Fibroblast of lung (primary cell): ENCODE measurements at regions not wholly inside any gene's neighbourhood (a gene's known extent, or its start where the extent isn't known, plus 50 kb on each side); places are given as distances from the start of the nearest gene placed in this dataset.

ENCODE experiments used
- DNase-seq, 2 donors: peaks; one replicate each; pipeline versions ENCODE4 v3.0.0 to v3.0.0-alpha.2; 2010; ENCODE audit warnings: low read depth in 2 of 2
- H2AFZ ChIP-seq: 2 replicates; pipeline ENCODE4 v1.5.1; 2012; ENCODE audit warnings: low read length, control low read depth, inconsistent platforms
- H3K27ac ChIP-seq: 2 replicates; pipeline ENCODE4 v1.5.1; 2011; ENCODE audit warnings: low read length, control low read depth; ENCODE audit not compliant: insufficient read depth
- H3K27me3 ChIP-seq: 2 replicates; pipeline ENCODE4 v1.5.1; 2011; ENCODE audit warnings: mild to moderate bottlenecking, low read length; ENCODE audit not compliant: control insufficient read depth, insufficient read depth
- H3K36me3 ChIP-seq: 2 replicates; pipeline ENCODE4 v1.5.1; 2011; ENCODE audit warnings: low read length; ENCODE audit not compliant: control insufficient read depth, insufficient read depth
- H3K4me1 ChIP-seq: 2 replicates; pipeline ENCODE4 v1.5.1; 2011; ENCODE audit warnings: low read length; ENCODE audit not compliant: control insufficient read depth, insufficient read depth; ENCODE audit errors: extremely low read depth
- H3K4me2 ChIP-seq: 2 replicates; pipeline ENCODE4 v1.5.1; 2011; ENCODE audit warnings: low read length, control low read depth; ENCODE audit not compliant: insufficient read depth; ENCODE audit errors: extremely low read depth
- H3K4me3 ChIP-seq, 4 experiments: fragments of 200-600 bp in 1 of 4; sonication (generic) in 1 of 4; replicated peaks in 1 of 4; 2 replicates each; pipeline ENCODE4 v1.5.1; 2011 to 2016; ENCODE audit warnings: low read length in 4 of 4, low read depth in 3 of 4, mild to moderate bottlenecking in 3 of 4, control low read depth in 2 of 4, inconsistent platforms in 1 of 4, mixed read lengths in 1 of 4; ENCODE audit not compliant: insufficient read depth in 1 of 4; ENCODE audit errors: control extremely low read depth in 1 of 4
- H3K79me2 ChIP-seq: 2 replicates; pipeline ENCODE4 v1.5.1; 2012; ENCODE audit warnings: mild to moderate bottlenecking, low read length, inconsistent platforms; ENCODE audit not compliant: control insufficient read depth, insufficient read depth
- H3K9ac ChIP-seq: 2 replicates; pipeline ENCODE4 v1.5.1; 2011; ENCODE audit warnings: mild to moderate bottlenecking, low read length, control low read depth; ENCODE audit not compliant: insufficient read depth
- H3K9me3 ChIP-seq: 2 replicates; pipeline ENCODE4 v1.5.1; 2012; ENCODE audit warnings: low read depth, low read length; ENCODE audit not compliant: control insufficient read depth, insufficient read depth
- H4K20me1 ChIP-seq: 2 replicates; pipeline ENCODE4 v1.5.1; 2011; ENCODE audit warnings: low read length; ENCODE audit not compliant: control insufficient read depth, insufficient read depth; ENCODE audit errors: extremely low read depth
- EZH2 ChIP-seq: IDR thresholded peaks from 2 replicates; pipeline ENCODE4 v1.5.1; 2012; ENCODE audit warnings: low read length, control low read depth, mild to moderate bottlenecking; ENCODE audit errors: missing control alignments
- TF ChIP-seq, protein P1 (sequence below), 2 donors: IDR thresholded peaks in 1 of 2; conservative IDR thresholded peaks in 1 of 2; 1 replicate in 1 of 2; 2 replicates in 1 of 2; pipeline ENCODE4 v1.5.1; 2011 to 2012; ENCODE audit warnings: low read length in 2 of 2, control low read depth in 1 of 2, inconsistent platforms in 1 of 2, low read depth in 1 of 2, mild to moderate bottlenecking in 1 of 2

GRCh38 chr1:238485057-238485911, 594.6 kb upstream of the ZP4 start:
- no peaks in the 10 kb centered on the region for H3K79me2 ChIP-seq
- TF ChIP-seq, protein P1, sequence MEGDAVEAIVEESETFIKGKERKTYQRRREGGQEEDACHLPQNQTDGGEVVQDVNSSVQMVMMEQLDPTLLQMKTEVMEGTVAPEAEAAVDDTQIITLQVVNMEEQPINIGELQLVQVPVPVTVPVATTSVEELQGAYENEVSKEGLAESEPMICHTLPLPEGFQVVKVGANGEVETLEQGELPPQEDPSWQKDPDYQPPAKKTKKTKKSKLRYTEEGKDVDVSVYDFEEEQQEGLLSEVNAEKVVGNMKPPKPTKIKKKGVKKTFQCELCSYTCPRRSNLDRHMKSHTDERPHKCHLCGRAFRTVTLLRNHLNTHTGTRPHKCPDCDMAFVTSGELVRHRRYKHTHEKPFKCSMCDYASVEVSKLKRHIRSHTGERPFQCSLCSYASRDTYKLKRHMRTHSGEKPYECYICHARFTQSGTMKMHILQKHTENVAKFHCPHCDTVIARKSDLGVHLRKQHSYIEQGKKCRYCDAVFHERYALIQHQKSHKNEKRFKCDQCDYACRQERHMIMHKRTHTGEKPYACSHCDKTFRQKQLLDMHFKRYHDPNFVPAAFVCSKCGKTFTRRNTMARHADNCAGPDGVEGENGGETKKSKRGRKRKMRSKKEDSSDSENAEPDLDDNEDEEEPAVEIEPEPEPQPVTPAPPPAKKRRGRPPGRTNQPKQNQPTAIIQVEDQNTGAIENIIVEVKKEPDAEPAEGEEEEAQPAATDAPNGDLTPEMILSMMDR (conservative IDR thresholded peaks at IDR 0.05 in 1 of 2, IDR thresholded peaks at IDR 0.05 in 1 of 2; ENCODE audit: low read depth in 1 of 2, low read length in 2 of 2) = no peak
- TF ChIP-seq EZH2 = no peak
- no peak overlapping the region for H3K4me2 ChIP-seq
- H3K4me1 ChIP-seq = no peaks in the 10 kb centered on the region
- H2AFZ ChIP-seq = no peak overlapping the region
- no peaks in the 10 kb centered on the region for H3K27me3 ChIP-seq
- no peak overlapping the region for H3K9ac ChIP-seq
- no peaks in the 10 kb centered on the region for H3K9me3 ChIP-seq
- H3K36me3 ChIP-seq = no peaks in the 10 kb centered on the region
- DNase-seq = peak; percentile 18 to 45
- H3K27ac ChIP-seq = no peak overlapping the region
- no peaks in the 10 kb centered on the region for H4K20me1 ChIP-seq
- H3K4me3 ChIP-seq = peak overlapping the region in 1 of 4 experiments; percentile 8

DNA sequence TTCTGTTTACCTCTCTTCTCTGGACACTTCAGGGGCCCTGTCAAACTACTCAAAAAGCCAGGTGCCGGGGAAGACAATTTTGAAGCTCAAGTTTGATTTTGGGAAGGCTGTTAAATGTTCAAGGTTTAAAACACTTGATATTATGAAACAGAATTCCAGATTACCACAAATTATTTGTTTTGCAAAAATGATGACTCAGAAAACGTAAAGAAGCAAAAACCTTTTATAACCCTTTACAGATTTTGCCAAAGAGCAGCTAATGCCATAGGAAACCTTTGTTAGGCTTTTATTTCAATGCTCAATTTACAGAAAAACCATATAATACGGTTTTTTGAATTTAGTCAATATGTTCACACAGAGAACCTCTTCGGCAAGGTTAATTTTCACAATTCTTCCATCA, 593.4 kb upstream of the ZP4 start:
- Histone ChIP-seq H3K79me2 (no peaks in the 10 kb centered on the region), H4K20me1 (no peaks in the 10 kb centered on the region), H3K9me3 (no peaks in the 10 kb centered on the region), H3K27me3 (no peaks in the 10 kb centered on the region), H3K9ac (no peak overlapping the region), H3K27ac (no peak overlapping the region), H3K4me2 (no peak overlapping the region), H3K4me1 (no peaks in the 10 kb centered on the region), H2AFZ (no peak overlapping the region), H3K4me3 (no peak overlapping the region), H3K36me3 (no peaks in the 10 kb centered on the region)
- TF ChIP-seq, protein P1 (conservative IDR thresholded peaks at IDR 0.05 in 1 of 2, IDR thresholded peaks at IDR 0.05 in 1 of 2; ENCODE audit: low read depth in 1 of 2, low read length in 2 of 2) = no peak
- no peak for TF ChIP-seq EZH2
- DNase-seq = peak; percentile 18 to 47

DNA sequence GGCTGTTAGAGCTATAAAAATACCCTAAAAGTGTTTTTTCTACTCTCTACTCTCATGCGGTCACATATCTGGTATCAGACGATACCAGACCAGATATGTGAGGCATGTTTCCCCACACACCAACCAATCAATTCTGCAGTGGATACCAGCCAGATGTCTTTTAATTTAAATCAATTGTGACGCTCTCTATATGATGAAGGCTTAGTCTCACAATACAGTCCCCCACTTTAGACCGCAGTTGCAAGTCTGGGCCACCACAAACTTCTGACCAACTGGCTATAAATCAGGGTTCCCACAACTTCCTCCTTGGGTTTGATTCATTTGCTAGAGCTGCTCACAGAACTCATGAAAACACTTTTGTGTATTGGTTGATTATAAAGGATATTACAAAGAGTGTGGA, 586.1 kb upstream of the ZP4 start:
- Histone ChIP-seq H3K9ac (no peak overlapping the region), H3K79me2 (no peaks in the 10 kb centered on the region), H3K4me1 (no peaks in the 10 kb centered on the region), H3K4me3 (no peak overlapping the region), H3K4me2 (no peak overlapping the region), H3K36me3 (no peaks in the 10 kb centered on the region), H2AFZ (no peak overlapping the region), H3K9me3 (no peaks in the 10 kb centered on the region), H4K20me1 (no peaks in the 10 kb centered on the region), H3K27me3 (no peaks in the 10 kb centered on the region), H3K27ac (no peak overlapping the region)
- TF ChIP-seq, protein P1 (conservative IDR thresholded peaks at IDR 0.05 in 1 of 2, IDR thresholded peaks at IDR 0.05 in 1 of 2; ENCODE audit: low read depth in 1 of 2, low read length in 2 of 2) = no peak
- no peak for TF ChIP-seq EZH2
- no peak for DNase-seq
